ENCODE measurements at regions not wholly inside any gene's neighbourhood (a gene's known extent, or its start where the extent isn't known, plus 50 kb on each side); places are given as distances from the start of the nearest gene placed in this dataset.
"Not testable (repeated sequence)": the region's sequence is repeated elsewhere in the genome, so short reads cannot be mapped to it uniquely, and the experiment has no call there.

DNA sequence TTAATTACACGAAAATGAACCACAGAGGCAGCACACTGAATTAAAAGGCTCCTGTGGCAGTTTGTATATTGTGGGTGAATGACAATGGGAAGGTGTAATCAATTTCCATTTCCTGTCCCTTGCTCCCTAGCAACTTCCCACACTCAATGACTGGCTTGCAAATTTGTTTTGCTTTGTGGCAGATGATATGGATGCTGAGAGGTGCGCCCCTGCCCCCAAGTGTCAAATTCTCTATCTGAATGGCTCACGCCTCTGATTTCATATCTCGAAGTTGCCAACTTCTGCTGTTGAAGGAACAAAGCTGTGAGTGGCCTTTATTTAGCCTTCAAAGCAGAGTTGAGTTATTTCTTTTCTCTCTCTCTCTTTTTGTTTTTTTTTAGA is 86.0 kb downstream of the FOXD2 start:
- DNase-seq = no peak

- DNase-seq = no peak
Measured at GRCh38 chr1:47524272-47524671, 86.4 kb downstream of the FOXD2 start.

GRCh38 chr1:47527653-47528272 is 89.9 kb downstream of the FOXD2 start:
- DNase-seq = peak; percentile 48

GRCh38 chr1:47529520-47530098 is 91.8 kb downstream of the FOXD2 start:
- DNase-seq = peak; percentile 30

- peak; percentile 55 for DNase-seq
Measured at GRCh38 chr1:47532921-47533792, 95.3 kb downstream of the FOXD2 start.

GRCh38 chr1:47533793-47534328 is 96.0 kb downstream of the FOXD2 start:
- DNase-seq = no peak

DNA sequence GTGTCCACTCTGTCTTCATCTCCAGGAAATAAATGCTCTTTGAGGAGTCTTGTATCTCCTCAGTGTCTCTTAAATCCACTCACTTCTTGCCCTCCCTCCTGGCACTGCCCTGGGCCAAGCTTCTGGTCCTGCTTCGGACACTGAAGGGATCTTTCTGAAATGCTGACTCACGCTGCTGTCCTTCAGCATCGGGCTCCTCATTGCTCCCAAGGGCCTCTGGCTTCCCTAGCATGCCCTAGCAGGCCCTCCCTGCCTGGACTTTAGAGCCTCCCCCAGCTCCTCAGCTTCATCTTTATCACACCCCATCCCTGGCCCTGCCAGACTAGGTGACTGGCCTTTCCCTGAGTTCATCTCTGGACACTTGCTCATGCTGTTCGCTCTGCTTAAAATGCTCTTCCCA is 96.6 kb downstream of the FOXD2 start:
- no peak for DNase-seq

DNA sequence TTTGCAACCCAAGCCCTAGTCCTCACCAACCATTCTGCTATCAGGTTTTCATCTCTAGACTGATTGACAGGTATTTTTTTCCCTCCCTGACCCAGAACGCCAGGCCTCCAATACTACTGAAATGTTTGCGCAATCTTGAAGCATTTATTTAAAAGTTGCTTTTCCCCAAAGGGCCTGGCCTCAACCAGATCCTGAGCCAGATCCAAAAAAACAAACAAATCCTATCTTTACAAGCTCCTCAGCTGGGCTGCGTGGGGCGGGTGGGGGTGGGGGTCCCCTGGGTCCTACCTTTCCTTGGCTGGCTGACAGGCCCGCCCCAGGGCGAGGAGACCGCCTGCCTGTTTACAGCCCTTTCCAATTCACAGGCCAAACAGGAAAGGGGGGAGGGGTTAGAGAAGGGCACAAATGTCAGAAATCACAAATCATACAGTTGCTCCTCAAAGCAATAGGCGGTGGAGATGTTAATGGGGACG is 98.8 kb downstream of the FOXD2 start:
- DNase-seq = no peak

GRCh38 chr1:47537268-47537667 is 99.4 kb downstream of the FOXD2 start:
- no peak for DNase-seq

DNA sequence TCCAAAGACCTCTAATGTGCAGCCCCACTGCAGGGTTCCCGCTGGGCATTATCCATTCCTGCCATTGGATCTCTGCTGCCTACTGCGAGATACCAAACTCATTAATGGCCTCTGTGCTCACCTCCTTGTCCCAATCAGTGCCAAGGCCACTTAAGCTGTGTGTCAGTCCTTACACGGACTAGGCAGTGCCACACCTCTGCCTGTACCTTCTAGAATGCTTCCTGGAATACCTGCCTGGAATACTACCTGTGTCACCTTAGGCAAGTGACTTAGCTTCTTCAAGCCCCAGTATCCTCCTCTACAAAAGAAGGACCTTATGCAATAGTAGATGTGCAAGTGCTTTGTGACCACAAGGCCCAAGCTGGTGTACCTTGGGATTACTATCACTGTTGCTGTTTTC is 100.1 kb downstream of the FOXD2 start:
- DNase-seq = no peak

GRCh38 chr1:47538530-47538929 is 100.7 kb downstream of the FOXD2 start:
- not testable (repeated sequence) for DNase-seq

- not testable (repeated sequence) for DNase-seq
Measured at GRCh38 chr1:47541705-47542104, 103.9 kb downstream of the FOXD2 start.

DNA sequence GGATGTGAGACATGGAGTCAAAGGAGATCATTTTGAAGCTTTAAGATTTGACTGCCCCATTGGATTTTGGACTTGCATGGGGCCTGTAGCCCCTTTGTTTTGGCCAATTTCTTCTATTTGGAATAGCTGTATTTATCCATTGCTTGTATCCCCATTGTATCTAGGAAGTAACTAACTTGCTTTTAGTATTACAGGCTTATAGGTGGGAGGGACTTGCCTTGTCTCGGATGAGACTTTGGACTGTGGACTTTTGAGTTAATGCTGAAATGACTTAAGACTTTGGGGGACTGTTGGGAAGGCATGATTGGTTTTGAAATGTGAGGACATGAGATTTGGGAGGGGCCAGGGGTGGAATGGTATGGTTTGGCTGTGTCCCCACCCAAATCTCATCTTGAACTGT is 105.2 kb downstream of the FOXD2 start:
- not testable (repeated sequence) for DNase-seq

GRCh38 chr1:47545912-47546483 is 108.2 kb downstream of the FOXD2 start:
- no peak for DNase-seq

- DNase-seq = no peak
Measured at GRCh38 chr1:47547753-47548573, 110.1 kb downstream of the FOXD2 start.

DNA sequence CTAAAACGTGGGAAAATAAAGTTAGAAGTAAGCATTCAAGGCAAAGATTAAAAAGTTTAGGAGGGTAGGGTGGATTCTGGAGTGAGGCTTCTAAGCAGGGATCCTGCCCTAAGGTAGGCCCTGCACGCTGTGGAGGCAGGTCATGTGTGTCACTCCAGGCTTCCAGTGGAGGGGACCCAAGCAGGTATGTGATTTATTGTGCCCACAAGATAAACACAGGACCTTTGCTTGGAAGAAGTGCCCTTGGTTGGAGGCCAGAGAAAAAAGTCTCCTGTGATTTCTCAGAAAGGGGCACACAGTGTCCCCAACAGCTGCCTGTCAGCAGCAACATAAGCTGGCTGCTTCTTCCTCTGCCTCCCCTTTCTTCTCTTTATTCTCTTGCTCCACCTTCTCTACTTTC is 110.8 kb downstream of the FOXD2 start:
- DNase-seq = no peak

- no peak for DNase-seq
Measured at GRCh38 chr1:47549532-47549931, 111.7 kb downstream of the FOXD2 start.

DNA sequence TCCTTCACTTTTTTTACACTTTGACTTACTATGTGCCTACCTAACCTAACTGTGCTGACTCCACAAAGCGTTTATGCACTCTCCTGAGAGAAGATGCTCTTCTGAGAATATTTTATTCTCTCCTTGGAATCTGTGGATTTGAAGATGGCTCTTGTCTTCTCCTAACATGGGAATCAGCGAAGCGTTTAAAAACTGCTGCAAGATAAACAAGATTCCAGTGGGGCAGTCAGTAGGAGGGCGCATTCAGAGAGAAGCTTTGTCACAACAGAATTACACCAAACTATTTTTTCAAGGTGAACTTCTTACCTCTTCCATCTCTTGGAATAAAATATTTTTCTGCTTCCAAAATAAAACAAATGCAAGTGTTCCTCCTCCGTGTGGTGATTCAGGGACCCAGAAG is 113.1 kb downstream of the FOXD2 start:
- DNase-seq = no peak

GRCh38 chr1:47551971-47552528 is 114.2 kb downstream of the FOXD2 start:
- no peak for DNase-seq

GRCh38 chr1:47554082-47554481 is 116.2 kb downstream of the FOXD2 start:
- DNase-seq = no peak

GRCh38 chr1:47554901-47555300 is 117.1 kb downstream of the FOXD2 start:
- no peak for DNase-seq

DNA sequence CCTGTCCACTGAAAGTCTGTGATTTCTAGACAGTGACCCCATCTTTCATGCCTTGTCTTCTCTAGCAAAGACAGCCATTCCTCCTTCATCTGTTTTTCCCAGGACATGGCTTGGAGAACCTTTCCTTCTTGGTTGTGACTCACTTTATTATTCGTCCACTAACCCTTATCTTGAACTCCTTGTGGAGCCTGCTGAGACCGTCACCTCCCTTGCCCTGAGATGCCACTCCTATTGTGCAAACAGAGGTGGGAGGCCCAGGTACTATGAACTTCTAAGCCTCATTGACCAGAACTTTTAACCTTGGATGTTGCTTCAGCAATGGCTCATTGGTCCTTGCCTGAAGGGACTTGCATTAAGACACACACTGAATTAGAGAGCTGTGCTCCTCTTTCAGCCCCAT is 117.5 kb downstream of the FOXD2 start:
- DNase-seq = no peak

Data from hematopoietic multipotent progenitor cell treated with erythropoietin and hydrocortisone succinate and interleukin-3 and kit ligand, for 6 days (in vitro differentiated cells).